Endothelial cell (in vitro differentiated cells): ENCODE measurements at regions not wholly inside any gene's neighbourhood (a gene's known extent, or its start where the extent isn't known, plus 50 kb on each side); places are given as distances from the start of the nearest gene placed in this dataset.
"Not testable (repeated sequence)": the region's sequence is repeated elsewhere in the genome, so short reads cannot be mapped to it uniquely, and the experiment has no call there.

Source experiments
- DNase-seq: peaks from one replicate; pipeline ENCODE4 v3.0.0; 2021; ENCODE audit warnings: low spot score
- H3K27ac Mint-ChIP-seq: one replicate; pipeline ENCODE4 v1.8.0; 2021; ENCODE audit warnings: mixed read lengths, inconsistent platforms; ENCODE audit not compliant: unreplicated experiment
- H3K27me3 Mint-ChIP-seq: one replicate; pipeline ENCODE4 v1.8.0; 2021; ENCODE audit warnings: mild to moderate bottlenecking, moderate library complexity, mixed read lengths, inconsistent platforms; ENCODE audit not compliant: unreplicated experiment
- H3K36me3 Mint-ChIP-seq: one replicate; pipeline ENCODE4 v1.8.0; 2021; ENCODE audit warnings: mild to moderate bottlenecking, low read depth, mixed read lengths, inconsistent platforms; ENCODE audit not compliant: unreplicated experiment
- H3K4me1 Mint-ChIP-seq: one replicate; pipeline ENCODE4 v1.8.0; 2021; ENCODE audit warnings: mild to moderate bottlenecking, mixed read lengths, inconsistent platforms; ENCODE audit not compliant: unreplicated experiment
- H3K4me3 Mint-ChIP-seq: one replicate; pipeline ENCODE4 v1.8.0; 2021; ENCODE audit warnings: mild to moderate bottlenecking, mixed read lengths, inconsistent platforms; ENCODE audit not compliant: unreplicated experiment
- H3K9me3 Mint-ChIP-seq: one replicate; pipeline ENCODE4 v1.8.0; 2021; ENCODE audit warnings: mixed read lengths, inconsistent platforms; ENCODE audit not compliant: unreplicated experiment
- CTCF ChIP-seq: fragments of 200-600 bp; sonication (generic); IDR thresholded peaks from one replicate; pipeline ENCODE4 v1.5.0; 2021; ENCODE audit warnings: antibody characterized with exemption; ENCODE audit not compliant: unreplicated experiment

DNA sequence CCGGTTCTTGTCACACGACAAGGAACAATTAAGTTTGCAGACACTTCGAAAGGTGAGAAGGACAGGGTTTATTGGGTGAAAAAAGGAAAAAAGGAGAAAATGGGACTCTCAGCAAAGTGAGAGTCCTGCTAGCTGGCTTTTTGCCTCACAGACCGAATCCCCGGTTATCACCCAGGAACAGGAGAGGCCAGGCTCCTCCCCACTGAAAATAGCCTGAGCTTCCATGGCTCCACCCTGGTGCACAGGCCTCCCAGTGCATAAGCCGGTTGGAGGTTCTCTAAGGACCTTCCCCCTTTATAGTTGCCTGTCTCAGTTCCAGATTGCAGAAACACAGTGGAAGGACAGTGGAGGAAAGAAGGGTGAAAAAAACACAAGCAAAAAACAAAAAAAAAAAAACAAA is 571.7 kb downstream of the KCTD12 start:
- no peak for TF ChIP-seq CTCF
- Mint-ChIP-seq H3K9me3 (no peaks in the 10 kb centered on the region), H3K27me3 (no peaks in the 10 kb centered on the region), H3K27ac (no peak overlapping the region), H3K4me3 (no peak overlapping the region), H3K36me3 (no peaks in the 10 kb centered on the region), H3K4me1 (no peaks in the 10 kb centered on the region)
- DNase-seq = no peak

DNA sequence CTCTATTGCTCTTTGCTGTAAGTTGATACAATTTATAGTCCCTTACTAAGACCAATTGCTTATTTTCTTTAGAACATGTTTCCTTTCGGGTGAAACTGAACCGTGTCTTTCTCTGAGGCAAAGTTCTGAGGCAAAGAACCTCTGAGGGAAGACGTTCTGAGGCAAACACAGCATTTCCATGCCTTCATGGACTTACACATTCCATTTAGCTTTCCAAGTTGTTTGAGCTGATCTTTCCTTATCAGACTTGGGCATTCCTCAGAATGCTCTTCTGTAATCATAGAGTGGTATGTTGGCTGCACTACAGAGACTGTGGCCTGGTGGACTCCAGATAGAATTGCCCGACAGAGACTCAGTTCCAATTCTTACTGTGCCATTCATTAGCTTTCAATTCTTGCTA is 579.1 kb downstream of the KCTD12 start:
- no peaks in the 10 kb centered on the region for H3K27me3 Mint-ChIP-seq
- no peak overlapping the region for H3K27ac Mint-ChIP-seq
- TF ChIP-seq CTCF = no peak
- no peaks in the 10 kb centered on the region for H3K4me1 Mint-ChIP-seq
- H3K36me3 Mint-ChIP-seq = no peaks in the 10 kb centered on the region
- DNase-seq = no peak
- H3K4me3 Mint-ChIP-seq = no peak overlapping the region
- H3K9me3 Mint-ChIP-seq = no peaks in the 10 kb centered on the region

DNA sequence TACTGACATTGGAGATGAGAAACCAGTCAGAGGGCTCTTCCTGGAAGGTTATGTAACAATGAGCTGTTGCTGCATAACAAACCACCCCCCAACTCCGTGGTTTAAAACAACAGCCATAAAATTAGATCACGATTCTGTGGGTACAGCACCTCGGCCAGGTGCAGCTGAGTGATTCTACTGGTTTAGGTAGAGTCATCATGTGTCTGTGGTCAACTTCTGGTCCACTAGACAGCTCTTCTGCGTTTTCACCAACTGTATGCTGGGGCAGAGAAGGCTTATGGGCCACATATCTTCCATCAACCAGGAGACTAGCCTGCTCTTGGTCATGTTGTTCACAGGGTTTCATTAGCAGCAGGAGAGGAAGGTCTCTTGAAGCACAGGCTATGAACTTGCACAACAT is 585.5 kb downstream of the KCTD12 start:
- Mint-ChIP-seq H3K9me3 (no peaks in the 10 kb centered on the region), H3K27me3 (no peaks in the 10 kb centered on the region), H3K36me3 (no peaks in the 10 kb centered on the region), H3K4me1 (no peaks in the 10 kb centered on the region), H3K27ac (no peak overlapping the region), H3K4me3 (no peak overlapping the region)
- no peak for DNase-seq
- no peak for TF ChIP-seq CTCF

GRCh38 chr13:76297331-76297730 is 588.9 kb downstream of the KCTD12 start:
- no peak for DNase-seq
- H3K9me3 Mint-ChIP-seq = no peaks in the 10 kb centered on the region
- no peak overlapping the region for H3K27ac Mint-ChIP-seq
- H3K4me1 Mint-ChIP-seq = no peaks in the 10 kb centered on the region
- H3K36me3 Mint-ChIP-seq = no peaks in the 10 kb centered on the region
- H3K4me3 Mint-ChIP-seq = no peak overlapping the region
- TF ChIP-seq CTCF = no peak
- H3K27me3 Mint-ChIP-seq = no peaks in the 10 kb centered on the region

DNA sequence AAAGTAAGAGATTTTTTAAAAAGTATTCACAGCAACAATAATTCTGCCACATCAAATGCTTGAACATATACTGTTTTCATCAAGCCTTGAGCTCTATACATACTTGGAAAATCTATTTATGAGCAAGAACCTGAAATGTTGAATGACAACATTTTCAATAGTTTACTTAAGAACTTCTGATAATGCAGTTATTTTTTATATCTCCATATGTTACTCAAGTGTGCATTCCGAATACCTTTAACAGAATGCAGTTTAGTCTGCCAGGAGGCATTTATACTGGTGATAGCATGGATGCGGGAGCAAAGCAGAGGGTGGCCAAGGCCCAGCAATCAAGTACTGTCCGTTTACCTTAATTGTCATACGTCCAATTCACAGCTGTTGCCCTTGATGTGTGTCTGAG is 589.5 kb downstream of the KCTD12 start:
- H3K4me1 Mint-ChIP-seq = no peaks in the 10 kb centered on the region
- H3K36me3 Mint-ChIP-seq = no peaks in the 10 kb centered on the region
- H3K4me3 Mint-ChIP-seq = no peak overlapping the region
- DNase-seq = no peak
- no peaks in the 10 kb centered on the region for H3K27me3 Mint-ChIP-seq
- no peak overlapping the region for H3K27ac Mint-ChIP-seq
- H3K9me3 Mint-ChIP-seq = no peaks in the 10 kb centered on the region
- no peak for TF ChIP-seq CTCF

DNA sequence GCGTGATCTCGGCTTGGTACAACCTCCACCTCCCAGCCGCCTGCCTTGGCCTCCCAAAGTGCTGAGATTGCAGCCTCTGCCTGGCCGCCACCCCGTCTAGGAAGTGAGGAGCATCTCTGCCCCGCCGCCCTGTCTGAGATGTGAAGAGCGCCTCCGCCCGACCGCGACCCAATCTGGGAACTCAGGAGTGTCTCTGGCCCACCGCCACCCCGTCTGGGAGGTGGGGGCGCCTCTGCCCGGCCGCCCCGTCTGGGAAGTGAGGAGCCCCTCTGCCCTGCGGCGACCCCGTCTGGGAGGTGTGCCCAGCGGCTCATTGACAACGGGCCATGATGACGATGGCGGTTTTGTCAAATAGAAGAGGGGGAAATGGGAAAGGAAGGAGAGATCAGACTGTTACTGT is 591.2 kb downstream of the KCTD12 start:
- DNase-seq, H3K36me3 Mint-ChIP-seq, H3K9me3 Mint-ChIP-seq, H3K4me1 Mint-ChIP-seq, H3K27ac Mint-ChIP-seq, H3K4me3 Mint-ChIP-seq, H3K27me3 Mint-ChIP-seq: not testable (repeated sequence)
